ENCODE measurements at regions not wholly inside any gene's neighbourhood (a gene's known extent, or its start where the extent isn't known, plus 50 kb on each side); places are given as distances from the start of the nearest gene placed in this dataset.
A peak's percentile ranks its signal among the peaks of the same experiment; 100 is the strongest.
"Not testable (repeated sequence)": the region's sequence is repeated elsewhere in the genome, so short reads cannot be mapped to it uniquely, and the experiment has no call there.

GRCh38 chr1:146401281-146401825 lies 172.5 kb upstream of the NOTCH2NLA start:
- H3K4me3 ChIP-seq (ENCODE audit: low read depth in 2 of 2, low read length in 1 of 2); H3K4me1 ChIP-seq (ENCODE audit: control insufficient read depth in 1 of 2, insufficient read depth in 2 of 2, low read depth in 1 of 2, low read length in 1 of 2); H3K9me3 ChIP-seq; H3K36me3 ChIP-seq (replicated peaks in 1 of 2; ENCODE audit: control insufficient read depth in 1 of 2, insufficient read depth in 2 of 2, low read length in 1 of 2); POLR2A ChIA-PET; H3K4me2 ChIP-seq; H3K27ac ChIP-seq (ENCODE audit: low read depth in 2 of 2, low read length in 1 of 2); H4K20me1 ChIP-seq (ENCODE audit: insufficient read depth); H3K79me2 ChIP-seq (ENCODE audit: insufficient read depth); H3F3A ChIP-seq (replicated peaks; ENCODE audit: insufficient read depth); H3K9ac ChIP-seq; H2AFZ ChIP-seq (ENCODE audit: low read depth); CTCF ChIA-PET; H3K9me2 ChIP-seq; DNase-seq; H3K27me3 ChIP-seq (ENCODE audit: insufficient read depth): not testable (repeated sequence)
- 87% methylated on average over 3 of the region's 7 CpGs for WGBS (ENCODE audit: low lambda C conversion rate)
- TF ChIP-seq RAD21 (IDR thresholded peaks at IDR 0.05; ENCODE audit: low read length): peak; percentile 29
- TF ChIP-seq, protein P1, sequence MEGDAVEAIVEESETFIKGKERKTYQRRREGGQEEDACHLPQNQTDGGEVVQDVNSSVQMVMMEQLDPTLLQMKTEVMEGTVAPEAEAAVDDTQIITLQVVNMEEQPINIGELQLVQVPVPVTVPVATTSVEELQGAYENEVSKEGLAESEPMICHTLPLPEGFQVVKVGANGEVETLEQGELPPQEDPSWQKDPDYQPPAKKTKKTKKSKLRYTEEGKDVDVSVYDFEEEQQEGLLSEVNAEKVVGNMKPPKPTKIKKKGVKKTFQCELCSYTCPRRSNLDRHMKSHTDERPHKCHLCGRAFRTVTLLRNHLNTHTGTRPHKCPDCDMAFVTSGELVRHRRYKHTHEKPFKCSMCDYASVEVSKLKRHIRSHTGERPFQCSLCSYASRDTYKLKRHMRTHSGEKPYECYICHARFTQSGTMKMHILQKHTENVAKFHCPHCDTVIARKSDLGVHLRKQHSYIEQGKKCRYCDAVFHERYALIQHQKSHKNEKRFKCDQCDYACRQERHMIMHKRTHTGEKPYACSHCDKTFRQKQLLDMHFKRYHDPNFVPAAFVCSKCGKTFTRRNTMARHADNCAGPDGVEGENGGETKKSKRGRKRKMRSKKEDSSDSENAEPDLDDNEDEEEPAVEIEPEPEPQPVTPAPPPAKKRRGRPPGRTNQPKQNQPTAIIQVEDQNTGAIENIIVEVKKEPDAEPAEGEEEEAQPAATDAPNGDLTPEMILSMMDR (IDR thresholded peaks at IDR 0.05): peak; percentile 61

- H3K79me2 ChIP-seq (ENCODE audit: insufficient read depth); H3K4me2 ChIP-seq; H3K9me2 ChIP-seq; DNase-seq; CTCF ChIA-PET; H3F3A ChIP-seq (replicated peaks; ENCODE audit: insufficient read depth); POLR2A ChIA-PET; H2AFZ ChIP-seq (ENCODE audit: low read depth); H4K20me1 ChIP-seq (ENCODE audit: insufficient read depth); H3K4me3 ChIP-seq (ENCODE audit: low read depth in 2 of 2, low read length in 1 of 2); H3K9me3 ChIP-seq; H3K4me1 ChIP-seq (ENCODE audit: control insufficient read depth in 1 of 2, insufficient read depth in 2 of 2, low read depth in 1 of 2, low read length in 1 of 2); H3K9ac ChIP-seq; H3K36me3 ChIP-seq (replicated peaks in 1 of 2; ENCODE audit: control insufficient read depth in 1 of 2, insufficient read depth in 2 of 2, low read length in 1 of 2); H3K27me3 ChIP-seq (ENCODE audit: insufficient read depth); H3K27ac ChIP-seq (ENCODE audit: low read depth in 2 of 2, low read length in 1 of 2): not testable (repeated sequence)
- 60% methylated on average over 8 of the region's 8 CpGs for WGBS (ENCODE audit: low lambda C conversion rate)
Observed at GRCh38 chr1:146400173-146401121, 171.6 kb upstream of the NOTCH2NLA start.

DNA sequence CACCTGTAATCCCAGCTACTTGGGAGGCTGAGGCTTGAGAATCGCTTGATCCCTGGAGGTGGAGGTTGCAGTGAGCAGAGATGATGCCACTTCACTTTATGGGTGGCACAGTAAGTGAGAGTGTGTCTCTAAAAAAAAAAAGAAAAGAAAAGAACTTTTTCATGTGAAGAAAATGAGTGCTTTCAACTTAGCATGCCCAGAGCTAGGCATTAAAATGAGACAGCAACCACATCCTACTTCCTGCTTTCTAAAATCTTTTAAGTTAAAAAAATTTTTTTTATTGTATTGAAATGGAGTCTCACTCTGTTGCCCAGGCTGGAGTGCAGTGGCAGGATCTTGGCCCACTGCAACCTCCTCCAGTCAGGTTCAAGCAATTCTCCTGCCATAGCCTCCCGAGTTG lies 170.4 kb upstream of the NOTCH2NLA start:
- H2AFZ ChIP-seq (ENCODE audit: low read depth); H3K4me3 ChIP-seq (ENCODE audit: low read depth in 2 of 2, low read length in 1 of 2); H3F3A ChIP-seq (replicated peaks; ENCODE audit: insufficient read depth); DNase-seq; H3K4me1 ChIP-seq (ENCODE audit: control insufficient read depth in 1 of 2, insufficient read depth in 2 of 2, low read depth in 1 of 2, low read length in 1 of 2); CTCF ChIA-PET; H3K27me3 ChIP-seq (ENCODE audit: insufficient read depth); H3K4me2 ChIP-seq; H3K79me2 ChIP-seq (ENCODE audit: insufficient read depth); H3K9ac ChIP-seq; POLR2A ChIA-PET; H3K36me3 ChIP-seq (replicated peaks in 1 of 2; ENCODE audit: control insufficient read depth in 1 of 2, insufficient read depth in 2 of 2, low read length in 1 of 2); H4K20me1 ChIP-seq (ENCODE audit: insufficient read depth); H3K9me3 ChIP-seq; H3K27ac ChIP-seq (ENCODE audit: low read depth in 2 of 2, low read length in 1 of 2); H3K9me2 ChIP-seq: not testable (repeated sequence)
- 76% methylated on average over 2 of the region's 2 CpGs for WGBS (ENCODE audit: low lambda C conversion rate)

- H4K20me1 ChIP-seq (ENCODE audit: insufficient read depth); H3K9me3 ChIP-seq; H2AFZ ChIP-seq (ENCODE audit: low read depth); H3K36me3 ChIP-seq (replicated peaks in 1 of 2; ENCODE audit: control insufficient read depth in 1 of 2, insufficient read depth in 2 of 2, low read length in 1 of 2); H3K4me2 ChIP-seq; POLR2A ChIA-PET; H3F3A ChIP-seq (replicated peaks; ENCODE audit: insufficient read depth); DNase-seq; H3K9me2 ChIP-seq; CTCF ChIA-PET; H3K9ac ChIP-seq; H3K79me2 ChIP-seq (ENCODE audit: insufficient read depth); H3K27me3 ChIP-seq (ENCODE audit: insufficient read depth); H3K27ac ChIP-seq (ENCODE audit: low read depth in 2 of 2, low read length in 1 of 2); H3K4me3 ChIP-seq (ENCODE audit: low read depth in 2 of 2, low read length in 1 of 2); H3K4me1 ChIP-seq (ENCODE audit: control insufficient read depth in 1 of 2, insufficient read depth in 2 of 2, low read depth in 1 of 2, low read length in 1 of 2): not testable (repeated sequence)
Observed at GRCh38 chr1:146396801-146397200, 168.0 kb upstream of the NOTCH2NLA start.

GRCh38 chr1:146396242-146396641 lies 167.4 kb upstream of the NOTCH2NLA start:
- H3K27me3 ChIP-seq (ENCODE audit: insufficient read depth); H3F3A ChIP-seq (replicated peaks; ENCODE audit: insufficient read depth); H3K9me3 ChIP-seq; H3K4me1 ChIP-seq (ENCODE audit: control insufficient read depth in 1 of 2, insufficient read depth in 2 of 2, low read depth in 1 of 2, low read length in 1 of 2); H3K36me3 ChIP-seq (replicated peaks in 1 of 2; ENCODE audit: control insufficient read depth in 1 of 2, insufficient read depth in 2 of 2, low read length in 1 of 2); H2AFZ ChIP-seq (ENCODE audit: low read depth); H3K9ac ChIP-seq; H3K79me2 ChIP-seq (ENCODE audit: insufficient read depth); H4K20me1 ChIP-seq (ENCODE audit: insufficient read depth); H3K4me3 ChIP-seq (ENCODE audit: low read depth in 2 of 2, low read length in 1 of 2); CTCF ChIA-PET; H3K27ac ChIP-seq (ENCODE audit: low read depth in 2 of 2, low read length in 1 of 2); DNase-seq; POLR2A ChIA-PET; H3K4me2 ChIP-seq; H3K9me2 ChIP-seq: not testable (repeated sequence)
- WGBS (ENCODE audit: low lambda C conversion rate): 97% methylated on average over 6 of the region's 6 CpGs

- H3K79me2 ChIP-seq (ENCODE audit: insufficient read depth); H3K27ac ChIP-seq (ENCODE audit: low read depth in 2 of 2, low read length in 1 of 2); H3K4me2 ChIP-seq; H3F3A ChIP-seq (replicated peaks; ENCODE audit: insufficient read depth); H4K20me1 ChIP-seq (ENCODE audit: insufficient read depth); H2AFZ ChIP-seq (ENCODE audit: low read depth); H3K9me3 ChIP-seq; H3K36me3 ChIP-seq (replicated peaks in 1 of 2; ENCODE audit: control insufficient read depth in 1 of 2, insufficient read depth in 2 of 2, low read length in 1 of 2); H3K4me3 ChIP-seq (ENCODE audit: low read depth in 2 of 2, low read length in 1 of 2); H3K9me2 ChIP-seq; H3K4me1 ChIP-seq (ENCODE audit: control insufficient read depth in 1 of 2, insufficient read depth in 2 of 2, low read depth in 1 of 2, low read length in 1 of 2); CTCF ChIA-PET; H3K27me3 ChIP-seq (ENCODE audit: insufficient read depth); DNase-seq; H3K9ac ChIP-seq; POLR2A ChIA-PET: not testable (repeated sequence)
- 88% methylated on average over 5 of the region's 23 CpGs for WGBS (ENCODE audit: low lambda C conversion rate)
Observed at GRCh38 chr1:146393796-146394195, 165.0 kb upstream of the NOTCH2NLA start.

Data from SK-N-SH (cell line).